ENCODE measurements at regions not wholly inside any gene's neighbourhood (a gene's known extent, or its start where the extent isn't known, plus 50 kb on each side); places are given as distances from the start of the nearest gene placed in this dataset.

- no peak for TF ChIP-seq CBFB (CRISPR knock-in tag; IDR thresholded peaks at IDR 0.05; ENCODE audit: low read depth)
- TF ChIP-seq ZNF138 (CRISPR knock-in tag; conservative IDR thresholded peaks at IDR 0.05): no peak
- TF ChIP-seq E2F1 (CRISPR knock-in tag; IDR thresholded peaks at IDR 0.05): no peak
- no peak for TF ChIP-seq ZNF671 (CRISPR knock-in tag; IDR thresholded peaks at IDR 0.05)
- no peak for TF ChIP-seq JUN (CRISPR knock-in tag; IDR thresholded peaks at IDR 0.05)
- TF ChIP-seq EMX1 (CRISPR knock-in tag; IDR thresholded peaks at IDR 0.05): no peak
- no peak for TF ChIP-seq PRRX2 (CRISPR knock-in tag; IDR thresholded peaks at IDR 0.05)
- no peak for TF ChIP-seq SP1 (CRISPR knock-in tag; conservative IDR thresholded peaks at IDR 0.05)
- no peak for TF ChIP-seq ZMAT4 (CRISPR knock-in tag; IDR thresholded peaks at IDR 0.05)
- ChIA-PET CTCF (no interaction called here), POLR2A (no interaction called here)
- Mint-ChIP-seq H3K4me3 (no peak overlapping the region), H3K27me3 (ENCODE audit: low read depth) (no peaks in the 10 kb centered on the region), H3K36me3 (no peaks in the 10 kb centered on the region), H3K27ac (no peak overlapping the region), H3K4me1 (0 out of 2 replicates have a peak, but pooled peaks cover 3% of the 10 kb centered on the region), H3K9me3 (no peaks in the 10 kb centered on the region)
- no peak for DNase-seq (ENCODE audit: low spot score)
- no peak for ATAC-seq
Measured at GRCh38 chr6:23334360-23334759, 765.0 kb downstream of the HDGFL1 start.

- DNase-seq (ENCODE audit: low spot score) (no peak), ATAC-seq (no peak)
- H3K27me3 Mint-ChIP-seq (ENCODE audit: low read depth): no peaks in the 10 kb centered on the region
- H3K9me3 Mint-ChIP-seq: no peaks in the 10 kb centered on the region
- no peak overlapping the region for H3K4me3 Mint-ChIP-seq
- no peak for TF ChIP-seq KAT7 (CRISPR knock-in tag; IDR thresholded peaks at IDR 0.05; ENCODE audit: borderline replicate concordance)
- TF ChIP-seq CBFB (CRISPR knock-in tag; IDR thresholded peaks at IDR 0.05; ENCODE audit: low read depth): no peak
- TF ChIP-seq NR1H2 (CRISPR knock-in tag; IDR thresholded peaks at IDR 0.05): no peak
- TF ChIP-seq CDX4 (CRISPR knock-in tag; IDR thresholded peaks at IDR 0.05; ENCODE audit: borderline replicate concordance): no peak
- no peak for TF ChIP-seq ZNF416 (CRISPR knock-in tag; IDR thresholded peaks at IDR 0.05)
- TF ChIP-seq JUN (CRISPR knock-in tag; IDR thresholded peaks at IDR 0.05): no peak
- no peak for TF ChIP-seq ERG (CRISPR knock-in tag; IDR thresholded peaks at IDR 0.05)
- TF ChIP-seq NFE2L1 (CRISPR knock-in tag; IDR thresholded peaks at IDR 0.05): no peak
- TF ChIP-seq HMGA2 (CRISPR knock-in tag; IDR thresholded peaks at IDR 0.05): no peak
- no peak for TF ChIP-seq STAT6 (CRISPR knock-in tag; conservative IDR thresholded peaks at IDR 0.05; ENCODE audit: low read depth)
- no peak for TF ChIP-seq SMAD3 (CRISPR knock-in tag; IDR thresholded peaks at IDR 0.05; ENCODE audit: borderline replicate concordance)
- TF ChIP-seq ESRRA (CRISPR knock-in tag; IDR thresholded peaks at IDR 0.05; ENCODE audit: borderline replicate concordance): no peak
- no peak for TF ChIP-seq ATF1 (CRISPR knock-in tag; IDR thresholded peaks at IDR 0.05)
- TF ChIP-seq NR2C2 (CRISPR knock-in tag; IDR thresholded peaks at IDR 0.05): no peak
- no peak for TF ChIP-seq FOXJ3 (CRISPR knock-in tag; IDR thresholded peaks at IDR 0.05; ENCODE audit: borderline replicate concordance)
- no peak for TF ChIP-seq FOXK1 (CRISPR knock-in tag; IDR thresholded peaks at IDR 0.05)
- TF ChIP-seq USF1 (CRISPR knock-in tag; IDR thresholded peaks at IDR 0.05): no peak
- no peak for TF ChIP-seq ZMAT4 (CRISPR knock-in tag; IDR thresholded peaks at IDR 0.05)
- no peak for TF ChIP-seq MYBL2 (CRISPR knock-in tag; IDR thresholded peaks at IDR 0.05)
- no peak for TF ChIP-seq JAZF1 (CRISPR knock-in tag; IDR thresholded peaks at IDR 0.05)
- H3K36me3 Mint-ChIP-seq: no peaks in the 10 kb centered on the region
- CTCF ChIA-PET: no interaction called here
- no peak overlapping the region for H3K27ac Mint-ChIP-seq
- 0 out of 2 replicates have a peak, but pooled peaks cover 3% of the 10 kb centered on the region for H3K4me1 Mint-ChIP-seq
- POLR2A ChIA-PET: no interaction called here
Measured at GRCh38 chr6:23335894-23336293, 766.5 kb downstream of the HDGFL1 start.
